Trophoblast cell (in vitro differentiated cells and primary cell): ENCODE measurements at regions not wholly inside any gene's neighbourhood (a gene's known extent, or its start where the extent isn't known, plus 50 kb on each side); places are given as distances from the start of the nearest gene placed in this dataset.
A peak's percentile ranks its signal among the peaks of the same experiment; 100 is the strongest.

Experiments used
- DNase-seq, 2 donors: peaks; one replicate each; pipeline ENCODE4 v3.0.0-alpha.2; 2016
- H2AFZ ChIP-seq: 2 replicates; pipeline ENCODE4 v1.6.1; 2013; ENCODE audit warnings: low read length, moderate library complexity, mild to moderate bottlenecking; ENCODE audit not compliant: insufficient read depth, poor library complexity
- H2AK5ac ChIP-seq: 2 replicates; pipeline ENCODE4 v1.6.1; 2013; ENCODE audit warnings: mild to moderate bottlenecking, low read length
- H2BK120ac ChIP-seq: 2 replicates; pipeline ENCODE4 v1.6.1; 2013; ENCODE audit warnings: low read length, mild to moderate bottlenecking, moderate library complexity; ENCODE audit not compliant: insufficient read depth, poor library complexity
- H2BK12ac ChIP-seq: 2 replicates; pipeline ENCODE4 v1.6.1; 2013; ENCODE audit warnings: mild to moderate bottlenecking, low read length, moderate library complexity
- H2BK5ac ChIP-seq: 2 replicates; pipeline ENCODE4 v1.6.1; 2013; ENCODE audit warnings: low read length, low read depth, moderate library complexity, mild to moderate bottlenecking; ENCODE audit not compliant: poor library complexity
- H3K14ac ChIP-seq: 2 replicates; pipeline ENCODE4 v1.6.1; 2013; ENCODE audit warnings: mild to moderate bottlenecking, low read length
- H3K18ac ChIP-seq: 2 replicates; pipeline ENCODE4 v1.6.1; 2013; ENCODE audit warnings: mild to moderate bottlenecking, low read length
- H3K23ac ChIP-seq: 2 replicates; pipeline ENCODE4 v1.6.1; 2013; ENCODE audit warnings: low read length
- H3K27ac ChIP-seq: 2 replicates; pipeline ENCODE4 v1.5.1; 2013; ENCODE audit warnings: low read depth, mild to moderate bottlenecking, inconsistent platforms, low read length, moderate library complexity
- H3K27me3 ChIP-seq: 2 replicates; pipeline ENCODE4 v1.6.1; 2013; ENCODE audit warnings: inconsistent platforms, mild to moderate bottlenecking, low read length, moderate library complexity; ENCODE audit not compliant: insufficient read depth
- H3K36me3 ChIP-seq, 2 experiments: 1 replicate in 1 of 2; 2 replicates in 1 of 2; pipeline ENCODE4 v1.6.1; 2013; ENCODE audit warnings: low read length in 2 of 2, mild to moderate bottlenecking in 2 of 2, moderate library complexity in 1 of 2; ENCODE audit not compliant: insufficient read depth in 2 of 2, control insufficient read depth in 1 of 2
- H3K4ac ChIP-seq: 2 replicates; pipeline ENCODE4 v1.6.1; 2013; ENCODE audit warnings: low read depth, mild to moderate bottlenecking, low read length, moderate library complexity
- H3K4me1 ChIP-seq, 2 experiments: 1 replicate in 1 of 2; 2 replicates in 1 of 2; pipeline ENCODE4 v1.6.1; 2013; ENCODE audit warnings: low read length in 2 of 2, mild to moderate bottlenecking in 2 of 2, moderate library complexity in 1 of 2; ENCODE audit not compliant: insufficient read depth in 2 of 2, control insufficient read depth in 1 of 2
- H3K4me2 ChIP-seq: 2 replicates; pipeline ENCODE4 v1.6.1; 2013; ENCODE audit warnings: inconsistent platforms, mild to moderate bottlenecking, low read length, moderate library complexity
- H3K4me3 ChIP-seq: 2 replicates; pipeline ENCODE4 v1.5.1; 2013; ENCODE audit warnings: mild to moderate bottlenecking, low read depth, low read length, inconsistent platforms
- H3K79me1 ChIP-seq: one replicate; pipeline ENCODE4 v1.6.1; 2013; ENCODE audit warnings: low read length
- H3K79me2 ChIP-seq: 2 replicates; pipeline ENCODE4 v1.6.1; 2013; ENCODE audit warnings: low read length, mild to moderate bottlenecking; ENCODE audit not compliant: control insufficient read depth, insufficient read depth, poor library complexity
- H3K9ac ChIP-seq: 2 replicates; pipeline ENCODE4 v1.6.1; 2013; ENCODE audit warnings: mild to moderate bottlenecking, low read length
- H3K9me3 ChIP-seq: 2 replicates; pipeline ENCODE4 v1.6.1; 2013; ENCODE audit warnings: low read depth, mild to moderate bottlenecking, control low read depth, inconsistent platforms, low read length; ENCODE audit not compliant: insufficient read depth
- H4K12ac ChIP-seq: 2 replicates; pipeline ENCODE4 v1.6.1; 2013; ENCODE audit warnings: low read depth, mild to moderate bottlenecking, low read length, moderate library complexity
- H4K8ac ChIP-seq: 2 replicates; pipeline ENCODE4 v1.6.1; 2013; ENCODE audit warnings: low read depth, mild to moderate bottlenecking, low read length, moderate library complexity
- H4K91ac ChIP-seq: one replicate; pipeline ENCODE4 v1.6.1; 2013; ENCODE audit warnings: low read depth, mild to moderate bottlenecking, low read length, moderate library complexity
- WGBS: extraction: QIAGEN DNeasy Blood & Tissue Kit; methylation state at CpG from one replicate; pipeline ENCODE4 v1.1.7; 2013; ENCODE audit warnings: missing lambda C conversion rate; ENCODE audit not compliant: insufficient read length, insufficient coverage; ENCODE audit errors: extremely low coverage; 5-methylcytosine and 5-hydroxymethylcytosine counted together

GRCh38 chr2:145059914-145060313 is 540.0 kb upstream of the ZEB2 start:
- H2BK12ac ChIP-seq, result no peak overlapping the region
- H3K79me1 ChIP-seq, result no peaks in the 10 kb centered on the region
- no peak overlapping the region for H4K12ac ChIP-seq
- H3K23ac ChIP-seq, result no peak overlapping the region
- H2BK120ac ChIP-seq, result no peak overlapping the region
- no peak overlapping the region for H3K9ac ChIP-seq
- no peak overlapping the region for H3K18ac ChIP-seq
- H3K4ac ChIP-seq, result no peak overlapping the region
- H3K9me3 ChIP-seq, result no peaks in the 10 kb centered on the region
- no peak overlapping the region for H3K27ac ChIP-seq
- no peak overlapping the region for H2AK5ac ChIP-seq
- H3K27me3 ChIP-seq, result no peaks in the 10 kb centered on the region
- no peak for DNase-seq
- H3K4me2 ChIP-seq, result no peak overlapping the region
- no peaks in the 10 kb centered on the region for H3K79me2 ChIP-seq
- no peak overlapping the region for H2AFZ ChIP-seq
- no CpG with 5 or more reads among the region's 2 CpGs for WGBS
- H4K8ac ChIP-seq, result peak overlapping the region; percentile 47
- H3K14ac ChIP-seq, result no peak overlapping the region
- H3K4me1 ChIP-seq, result no peaks in the 10 kb centered on the region
- H2BK5ac ChIP-seq, result no peak overlapping the region
- H4K91ac ChIP-seq, result no peak overlapping the region
- no peak overlapping the region for H3K4me3 ChIP-seq
- H3K36me3 ChIP-seq, result no peaks in the 10 kb centered on the region

- H3K4ac ChIP-seq, result no peak overlapping the region
- no peak overlapping the region for H3K4me3 ChIP-seq
- no peak overlapping the region for H2BK5ac ChIP-seq
- H3K4me2 ChIP-seq, result no peak overlapping the region
- H3K79me1 ChIP-seq, result no peaks in the 10 kb centered on the region
- no peaks in the 10 kb centered on the region for H3K9me3 ChIP-seq
- no peaks in the 10 kb centered on the region for H3K4me1 ChIP-seq
- no peaks in the 10 kb centered on the region for H3K36me3 ChIP-seq
- no peak overlapping the region for H3K27ac ChIP-seq
- no CpG with 5 or more reads among the region's 1 CpG for WGBS
- no peak overlapping the region for H3K14ac ChIP-seq
- no peak overlapping the region for H2BK120ac ChIP-seq
- no peak overlapping the region for H4K12ac ChIP-seq
- no peak overlapping the region for H4K91ac ChIP-seq
- no peak overlapping the region for H3K9ac ChIP-seq
- no peak overlapping the region for H2AK5ac ChIP-seq
- H3K79me2 ChIP-seq, result no peaks in the 10 kb centered on the region
- H2BK12ac ChIP-seq, result no peak overlapping the region
- H4K8ac ChIP-seq, result no peak overlapping the region
- H3K27me3 ChIP-seq, result no peaks in the 10 kb centered on the region
- DNase-seq, result no peak
- H3K18ac ChIP-seq, result no peak overlapping the region
- no peak overlapping the region for H3K23ac ChIP-seq
- no peak overlapping the region for H2AFZ ChIP-seq
Measured at GRCh38 chr2:145059343-145059742, 539.4 kb upstream of the ZEB2 start.

- H3K18ac ChIP-seq, result no peak overlapping the region
Measured at GRCh38 chr2:145058457-145058856, 538.5 kb upstream of the ZEB2 start.

GRCh38 chr2:145055651-145056050 is 535.7 kb upstream of the ZEB2 start:
- Histone ChIP-seq H3K27me3 (no peaks in the 10 kb centered on the region), H3K27ac (no peak overlapping the region), H3K79me1 (no peaks in the 10 kb centered on the region), H2AK5ac (no peak overlapping the region), H3K4me3 (no peak overlapping the region), H3K36me3 (no peaks in the 10 kb centered on the region), H3K4me1 (no peaks in the 10 kb centered on the region), H2AFZ (no peak overlapping the region), H3K14ac (no peak overlapping the region), H3K18ac (no peak overlapping the region), H2BK120ac (no peak overlapping the region), H3K79me2 (no peaks in the 10 kb centered on the region), H3K9ac (no peak overlapping the region), H3K23ac (no peak overlapping the region), H4K12ac (no peak overlapping the region), H2BK5ac (no peak overlapping the region), H4K8ac (no peak overlapping the region), H2BK12ac (no peak overlapping the region), H3K4ac (no peak overlapping the region), H3K9me3 (no peaks in the 10 kb centered on the region), H4K91ac (no peak overlapping the region), H3K4me2 (no peak overlapping the region)
- DNase-seq, result no peak

More at GRCh38 chr2:145058457-145058856, 538.5 kb upstream of the ZEB2 start:
- Histone ChIP-seq H3K36me3 (no peaks in the 10 kb centered on the region), H3K79me1 (no peaks in the 10 kb centered on the region), H2AFZ (no peak overlapping the region), H3K23ac (no peak overlapping the region), H3K4me3 (no peak overlapping the region), H4K12ac (no peak overlapping the region), H3K27me3 (no peaks in the 10 kb centered on the region), H2BK120ac (no peak overlapping the region), H3K27ac (no peak overlapping the region), H2BK5ac (no peak overlapping the region), H4K8ac (no peak overlapping the region), H2AK5ac (no peak overlapping the region), H3K79me2 (no peaks in the 10 kb centered on the region), H3K4ac (no peak overlapping the region), H3K14ac (no peak overlapping the region), H2BK12ac (no peak overlapping the region), H4K91ac (no peak overlapping the region), H3K4me2 (no peak overlapping the region), H3K9me3 (no peaks in the 10 kb centered on the region), H3K9ac (no peak overlapping the region), H3K4me1 (no peaks in the 10 kb centered on the region)
- DNase-seq, result no peak
- no CpG with 5 or more reads among the region's 1 CpG for WGBS
